Urothelium cell line (cell line): ENCODE measurements at regions not wholly inside any gene's neighbourhood (a gene's known extent, or its start where the extent isn't known, plus 50 kb on each side); places are given as distances from the start of the nearest gene placed in this dataset.

Experiments
- DNase-seq: peaks from one replicate; pipeline ENCODE4 v3.0.0; 2011; ENCODE audit warnings: low spot score, mixed read lengths
- FAIRE-seq: peaks from 2 replicates; lab custom pipeline; 2011; peaks lifted over from hg19 to GRCh38; lab: Jason Lieb, UNC

DNA sequence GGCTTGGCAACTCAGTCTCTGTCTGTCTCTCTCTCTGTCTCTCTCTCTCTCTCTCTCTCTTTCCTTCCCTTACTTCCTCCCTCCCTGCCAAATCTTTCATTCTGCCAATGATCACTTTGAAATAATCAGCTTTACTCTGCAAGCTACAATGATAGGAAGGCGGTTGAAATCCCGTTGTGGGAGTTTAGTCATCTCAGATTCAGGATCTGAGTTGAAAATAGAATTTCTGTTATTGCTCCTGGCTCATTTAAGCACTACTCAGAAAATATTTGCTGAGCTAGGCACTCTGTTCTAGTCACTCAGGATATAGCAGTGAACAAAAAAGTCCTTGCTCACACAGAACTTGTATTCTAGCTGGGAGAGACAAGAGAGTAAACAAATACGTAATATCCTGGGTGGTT lies 56.3 kb upstream of the DCTD start:
- FAIRE-seq (no peak), DNase-seq (no peak)

DNA sequence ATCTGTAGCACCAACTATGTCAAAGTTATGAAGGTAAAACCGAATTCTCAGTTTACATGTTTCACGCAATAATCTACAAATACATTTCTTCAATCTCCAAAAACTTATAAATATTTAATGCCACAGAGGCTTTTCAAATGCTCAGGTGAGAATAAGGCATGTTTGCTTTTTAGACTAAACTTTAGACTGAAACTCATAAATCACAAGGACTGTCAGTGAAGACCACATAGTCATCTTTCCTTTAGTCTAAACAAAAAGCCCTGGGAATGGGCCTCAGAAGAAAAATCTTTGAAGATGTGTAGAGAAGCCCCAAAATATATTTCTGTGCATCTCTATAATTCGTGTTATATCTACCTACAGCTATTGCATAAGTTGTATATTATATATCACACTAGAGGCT lies 54.5 kb upstream of the DCTD start:
- DNase-seq: no peak
- FAIRE-seq: no peak

DNA sequence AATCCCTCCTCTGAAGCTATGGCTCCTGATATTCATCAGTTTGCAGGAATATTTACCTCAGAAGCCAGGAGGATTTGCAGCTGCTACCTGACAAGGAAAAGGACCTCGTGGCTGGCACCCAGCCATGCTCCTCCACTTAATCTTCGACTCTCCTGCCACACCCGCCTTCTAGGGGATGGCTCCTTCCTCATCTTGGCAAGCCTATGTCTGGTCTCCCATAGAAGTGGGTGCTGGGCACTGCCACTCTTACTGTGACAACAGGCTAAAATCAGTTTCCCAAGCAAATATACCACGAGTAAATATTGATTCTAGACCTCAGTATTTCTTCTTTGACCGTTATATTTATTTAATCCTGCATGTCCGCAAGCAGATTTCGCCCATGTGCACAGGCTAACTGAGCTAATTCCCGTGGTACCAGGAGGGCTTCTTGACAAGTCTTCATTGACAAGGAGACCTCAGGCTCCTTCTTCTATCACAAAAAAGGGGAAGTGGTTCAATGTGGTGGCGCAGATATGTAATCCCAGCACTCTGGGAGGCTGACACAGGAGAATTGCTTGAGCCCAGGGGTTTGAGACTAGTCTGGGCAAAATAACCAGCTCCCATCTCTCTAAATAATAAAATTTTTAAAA lies 52.6 kb upstream of the DCTD start:
- no peak for FAIRE-seq
- DNase-seq: no peak

DNA sequence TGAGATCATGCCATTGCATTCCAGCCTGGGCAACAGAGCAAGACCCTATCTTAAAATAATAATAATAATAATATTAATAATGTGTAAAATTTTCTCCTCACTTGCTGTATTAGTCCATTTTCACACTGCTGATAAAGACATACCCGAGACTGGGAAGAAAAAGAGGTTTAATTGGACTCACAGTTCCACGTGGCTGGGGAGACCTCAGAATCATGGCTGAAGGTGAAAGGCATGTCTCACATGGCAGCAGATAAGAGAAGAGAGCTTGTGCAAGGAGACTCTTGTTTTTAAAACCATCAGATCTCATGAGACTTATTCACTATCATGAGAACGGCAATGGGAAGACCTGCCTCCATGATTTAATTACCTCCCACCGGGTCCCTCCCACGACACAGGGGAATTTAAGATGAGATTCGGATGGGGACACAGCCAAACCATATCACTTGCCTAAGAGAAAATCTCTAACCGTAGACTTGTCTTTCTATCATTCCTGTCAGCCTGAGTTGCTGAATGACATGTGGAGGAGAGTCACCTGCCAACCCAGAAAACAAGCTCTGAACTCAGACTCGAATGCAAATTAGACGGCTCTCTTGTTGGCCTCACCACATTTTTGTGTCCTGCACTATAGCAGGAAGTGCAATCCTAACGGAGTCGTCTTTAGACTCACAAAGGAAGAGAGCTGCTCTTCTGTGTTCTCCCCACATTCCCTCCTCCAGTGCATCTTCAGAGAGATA lies 51.9 kb upstream of the DCTD start:
- DNase-seq (no peak), FAIRE-seq (no peak)

DNA sequence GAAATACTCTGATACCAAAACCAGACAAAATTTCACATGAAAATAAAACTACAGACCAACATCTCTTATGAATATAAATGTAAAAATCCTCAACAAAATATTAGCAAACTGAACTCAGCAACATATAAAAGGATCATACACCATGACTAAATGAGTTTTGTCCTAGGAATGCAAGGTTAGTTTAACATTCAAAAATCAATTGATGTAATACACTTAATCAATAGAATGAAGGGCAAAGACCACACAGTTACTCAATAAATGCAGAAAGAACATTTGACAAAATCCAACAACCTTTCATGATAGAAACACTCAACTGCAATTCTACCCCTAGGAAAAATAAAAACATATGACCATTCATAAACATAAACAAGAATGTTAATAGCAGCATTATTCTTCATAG lies 50.2 kb upstream of the DCTD start:
- DNase-seq: no peak
- FAIRE-seq: no peak
